GM12891 (cell line): ENCODE measurements at regions not wholly inside any gene's neighbourhood (a gene's known extent, or its start where the extent isn't known, plus 50 kb on each side); places are given as distances from the start of the nearest gene placed in this dataset.

Experiments used
- POLR2AphosphoS5 ChIP-seq: IDR thresholded peaks from 2 replicates; pipeline ENCODE4 v1.6.1; 2011; ENCODE audit warnings: low read depth, low read length, control low read depth
- TAF1 ChIP-seq: IDR thresholded peaks from 2 replicates; pipeline ENCODE4 v1.6.1; 2011; ENCODE audit warnings: low read depth, low read length, control low read depth

DNA sequence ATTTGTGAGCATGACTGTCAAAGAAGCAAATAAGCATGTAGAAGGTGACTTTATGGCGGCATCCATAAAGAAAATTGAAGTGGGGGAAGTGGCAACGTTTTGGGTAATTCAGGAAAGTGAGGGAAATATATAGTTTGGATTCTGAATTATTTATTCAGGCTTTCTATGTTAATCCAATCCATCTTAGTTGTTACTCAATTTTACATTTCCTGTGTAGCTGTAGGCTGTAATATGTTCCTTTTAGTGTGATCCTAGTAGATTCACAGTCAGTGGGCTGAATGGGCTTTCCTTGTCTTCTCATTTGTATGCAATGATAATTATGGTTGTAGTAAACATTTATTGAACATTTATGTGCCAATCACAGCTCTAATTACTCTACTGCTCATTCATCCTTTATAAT, 654.1 kb downstream of the EDEM1 start:
- TF ChIP-seq POLR2AphosphoS5, result no peak
- TF ChIP-seq TAF1, result no peak
